ENCODE measurements at regions not wholly inside any gene's neighbourhood (a gene's known extent, or its start where the extent isn't known, plus 50 kb on each side); places are given as distances from the start of the nearest gene placed in this dataset.

- TF ChIP-seq, protein P1, sequence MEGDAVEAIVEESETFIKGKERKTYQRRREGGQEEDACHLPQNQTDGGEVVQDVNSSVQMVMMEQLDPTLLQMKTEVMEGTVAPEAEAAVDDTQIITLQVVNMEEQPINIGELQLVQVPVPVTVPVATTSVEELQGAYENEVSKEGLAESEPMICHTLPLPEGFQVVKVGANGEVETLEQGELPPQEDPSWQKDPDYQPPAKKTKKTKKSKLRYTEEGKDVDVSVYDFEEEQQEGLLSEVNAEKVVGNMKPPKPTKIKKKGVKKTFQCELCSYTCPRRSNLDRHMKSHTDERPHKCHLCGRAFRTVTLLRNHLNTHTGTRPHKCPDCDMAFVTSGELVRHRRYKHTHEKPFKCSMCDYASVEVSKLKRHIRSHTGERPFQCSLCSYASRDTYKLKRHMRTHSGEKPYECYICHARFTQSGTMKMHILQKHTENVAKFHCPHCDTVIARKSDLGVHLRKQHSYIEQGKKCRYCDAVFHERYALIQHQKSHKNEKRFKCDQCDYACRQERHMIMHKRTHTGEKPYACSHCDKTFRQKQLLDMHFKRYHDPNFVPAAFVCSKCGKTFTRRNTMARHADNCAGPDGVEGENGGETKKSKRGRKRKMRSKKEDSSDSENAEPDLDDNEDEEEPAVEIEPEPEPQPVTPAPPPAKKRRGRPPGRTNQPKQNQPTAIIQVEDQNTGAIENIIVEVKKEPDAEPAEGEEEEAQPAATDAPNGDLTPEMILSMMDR (IDR thresholded peaks at IDR 0.05) = no peak
- no peak for TF ChIP-seq ZFX (IDR thresholded peaks at IDR 0.05; ENCODE audit: borderline replicate concordance)
These were observed 50.0 kb upstream of the TMEM178A start for GRCh38 chr2:39615675-39616074.

All from 22Rv1 (cell line).